Right lobe of liver (tissue), 6 donors: ENCODE measurements at regions not wholly inside any gene's neighbourhood (a gene's known extent, or its start where the extent isn't known, plus 50 kb on each side); places are given as distances from the start of the nearest gene placed in this dataset.

ENCODE experiments used
- ATAC-seq, 4 donors: fragments of 200-7000 bp; cut with Tn5 transposase; one replicate each; pipeline ENCODE4 v1.9.1; 2020; ENCODE audit warnings: mild to moderate bottlenecking in 4 of 4, moderate library complexity in 4 of 4
- DNase-seq, 3 donors: peaks; one replicate each; pipeline ENCODE4 v3.0.0-alpha.2; 2020
- H3K27ac ChIP-seq, 3 donors: fragments of 200-600 bp; one replicate each; pipeline ENCODE4 v1.8.0; 2022
- H3K27me3 ChIP-seq, 2 donors: fragments of 200-600 bp; one replicate each; pipeline ENCODE4 v1.8.0; 2022
- H3K36me3 ChIP-seq, 4 donors: fragments of 200-600 bp; sonication (generic) in 1 of 4; one replicate each; pipeline versions ENCODE4 v1.5.1 to v1.8.0; 2017 to 2022; ENCODE audit warnings: control low read depth in 1 of 4
- H3K4me1 ChIP-seq, 4 donors: fragments of 200-600 bp; sonication (generic) in 1 of 4; one replicate each; pipeline versions ENCODE4 v1.5.1 to v1.8.0; 2017 to 2022; ENCODE audit warnings: control low read depth in 1 of 4
- H3K4me3 ChIP-seq, 3 donors: fragments of 200-600 bp; one replicate each; pipeline ENCODE4 v1.8.0; 2022
- H3K9me3 ChIP-seq, 4 donors: fragments of 200-600 bp; sonication (generic) in 1 of 4; one replicate each; pipeline versions ENCODE4 v1.5.1 to v1.8.0; 2017 to 2022; ENCODE audit warnings: control low read depth in 1 of 4
- CTCF ChIP-seq, 4 donors: fragments of 200-600 bp in 3 of 4; fragments of 450-650 bp in 1 of 4; IDR thresholded peaks; one replicate each; pipeline versions ENCODE4 v1.5.1 to v1.8.0; 2016 to 2022; ENCODE audit warnings: antibody characterized with exemption in 4 of 4, mild to moderate bottlenecking in 2 of 4
- POLR2A ChIP-seq: fragments of 450-650 bp; IDR thresholded peaks from one replicate; pipeline ENCODE4 v1.6.1; 2017; ENCODE audit warnings: antibody characterized with exemption, mild to moderate bottlenecking
- WGBS: methylation state at CpG from one replicate; pipeline ENCODE4 v1.1.6; 2018; ENCODE audit warnings: low coverage, low lambda C conversion rate; ENCODE audit not compliant: insufficient coverage; ENCODE audit errors: missing lambda C conversion rate; 5-methylcytosine and 5-hydroxymethylcytosine counted together
- intact Hi-C, 2 donors: fragments of 100-400 bp; cut with DNase I; formaldehyde crosslinking; loops; one replicate each; pipeline versions ENCODE4 v1.11.2 to v1.14.1; 2022
- donor health status: DM: no; HTN: yes; CAD: no.
- donor health status: DM: no; HTN: no; CAD: no.
- donor health status: DM: no; HTN: no; CAD: no.
- donor health status: DM: no; HTN: yes; CAD: no.
- donor health status: DM: no; HTN: yes; CAD: no.

GRCh38 chr6:66082914-66083313 lies 375.9 kb upstream of the EYS start:
- no peak for ATAC-seq
- Histone ChIP-seq H3K27me3 (no peaks in the 10 kb centered on the region), H3K4me3 (no peak overlapping the region), H3K9me3 (peaks cover 0 to 4% (median 0%) of the 10 kb centered on the region in 4 donors), H3K36me3 (no peaks in the 10 kb centered on the region), H3K27ac (no peak overlapping the region), H3K4me1 (no peaks in the 10 kb centered on the region)
- WGBS = 58% methylated on average over 1 of the region's 1 CpG
- DNase-seq = no peak
- no peak for TF ChIP-seq CTCF (IDR thresholded peaks at IDR 0.05)
- no peak for TF ChIP-seq POLR2A
- intact Hi-C loops = no loop called here

- Histone ChIP-seq H3K36me3 (no peaks in the 10 kb centered on the region), H3K4me3 (no peak overlapping the region), H3K27ac (no peak overlapping the region), H3K9me3 (no peaks in the 10 kb centered on the region), H3K4me1 (no peaks in the 10 kb centered on the region), H3K27me3 (no peaks in the 10 kb centered on the region)
- TF ChIP-seq POLR2A (no peak), CTCF (IDR thresholded peaks at IDR 0.05) (no peak)
- DNase-seq = no peak
- intact Hi-C loops = no loop called here
- ATAC-seq = no peak
Observed at GRCh38 chr6:66068907-66069306, 361.9 kb upstream of the EYS start.

GRCh38 chr6:66068033-66068432 lies 361.0 kb upstream of the EYS start:
- no peak for DNase-seq
- no peak overlapping the region for H3K27ac ChIP-seq
- no peaks in the 10 kb centered on the region for H3K36me3 ChIP-seq
- no peaks in the 10 kb centered on the region for H3K4me1 ChIP-seq
- H3K9me3 ChIP-seq = no peaks in the 10 kb centered on the region
- no peak for TF ChIP-seq POLR2A
- TF ChIP-seq CTCF (IDR thresholded peaks at IDR 0.05) = no peak
- intact Hi-C loops = no loop called here
- H3K4me3 ChIP-seq = no peak overlapping the region
- ATAC-seq = no peak
- H3K27me3 ChIP-seq = no peaks in the 10 kb centered on the region

- no peak for ATAC-seq
- no peaks in the 10 kb centered on the region for H3K36me3 ChIP-seq
- DNase-seq = no peak
- H3K4me3 ChIP-seq = no peak overlapping the region
- intact Hi-C loops = no loop called here
- no peak overlapping the region for H3K27ac ChIP-seq
- H3K9me3 ChIP-seq = peaks cover 0 to 4% (median 0%) of the 10 kb centered on the region in 4 donors
- TF ChIP-seq CTCF (IDR thresholded peaks at IDR 0.05) (no peak), POLR2A (no peak)
- H3K27me3 ChIP-seq = no peaks in the 10 kb centered on the region
- H3K4me1 ChIP-seq = no peaks in the 10 kb centered on the region
- WGBS = 17% methylated on average over 1 of the region's 1 CpG
Observed at GRCh38 chr6:66065313-66065712, 358.3 kb upstream of the EYS start.

- intact Hi-C loops = no loop called here
- 30% methylated on average over 1 of the region's 1 CpG for WGBS
Observed at GRCh38 chr6:66057034-66057433, 350.0 kb upstream of the EYS start.

More at GRCh38 chr6:66057034-66057433, 350.0 kb upstream of the EYS start:
- no peak for DNase-seq
- peaks cover 0 to 4% (median 0%) of the 10 kb centered on the region in 4 donors for H3K9me3 ChIP-seq
- no peaks in the 10 kb centered on the region for H3K4me1 ChIP-seq
- no peak for ATAC-seq
- TF ChIP-seq CTCF (IDR thresholded peaks at IDR 0.05) = no peak
- TF ChIP-seq POLR2A = no peak
- H3K36me3 ChIP-seq = no peaks in the 10 kb centered on the region
- no peaks in the 10 kb centered on the region for H3K27me3 ChIP-seq
- no peak overlapping the region for H3K4me3 ChIP-seq
- no peak overlapping the region for H3K27ac ChIP-seq
